ENCODE measurements at regions not wholly inside any gene's neighbourhood (a gene's known extent, or its start where the extent isn't known, plus 50 kb on each side); places are given as distances from the start of the nearest gene placed in this dataset.

GRCh38 chr3:150218236-150218635 lies 189.9 kb upstream of the TSC22D2 start:
- DNase-seq (ENCODE audit: low read depth), result no peak

- DNase-seq (ENCODE audit: low read depth), result no peak
These were observed 190.4 kb upstream of the TSC22D2 start for GRCh38 chr3:150217691-150218090.

DNA sequence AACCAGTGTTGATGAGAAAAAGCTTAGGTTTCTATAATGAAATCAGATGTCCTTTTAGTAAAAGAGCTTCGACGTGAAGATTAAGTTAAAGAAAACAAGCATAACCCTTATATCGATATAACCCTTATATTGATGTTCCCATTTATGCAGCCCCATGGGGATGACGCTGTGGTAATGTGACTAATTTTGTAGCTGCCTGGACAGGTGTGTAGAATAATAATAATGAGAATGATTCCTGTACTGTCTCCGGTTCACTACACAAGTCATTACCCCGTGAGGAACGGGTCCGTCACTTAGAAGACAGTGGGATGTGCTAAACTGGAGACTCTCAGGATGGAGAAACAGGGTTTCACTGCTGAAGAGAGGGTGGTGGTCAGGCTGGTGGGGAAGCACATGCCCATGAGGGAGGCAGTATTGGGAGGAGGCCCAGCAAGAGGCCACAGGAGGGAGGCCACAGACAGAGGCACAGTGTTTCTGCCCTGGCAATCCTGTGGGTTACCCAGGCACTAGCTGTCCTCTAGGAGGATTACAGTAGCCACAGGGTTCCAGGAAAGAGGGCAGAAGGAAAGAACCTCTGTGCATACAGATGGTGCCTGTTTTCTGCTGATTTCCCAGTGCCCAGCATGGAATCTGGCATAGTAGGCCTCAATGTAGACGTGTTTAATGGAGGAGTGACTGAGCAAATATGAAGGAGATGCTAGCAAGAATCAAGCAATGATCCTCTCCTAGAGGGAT lies 191.1 kb upstream of the TSC22D2 start:
- DNase-seq (ENCODE audit: low read depth), result no peak

DNA sequence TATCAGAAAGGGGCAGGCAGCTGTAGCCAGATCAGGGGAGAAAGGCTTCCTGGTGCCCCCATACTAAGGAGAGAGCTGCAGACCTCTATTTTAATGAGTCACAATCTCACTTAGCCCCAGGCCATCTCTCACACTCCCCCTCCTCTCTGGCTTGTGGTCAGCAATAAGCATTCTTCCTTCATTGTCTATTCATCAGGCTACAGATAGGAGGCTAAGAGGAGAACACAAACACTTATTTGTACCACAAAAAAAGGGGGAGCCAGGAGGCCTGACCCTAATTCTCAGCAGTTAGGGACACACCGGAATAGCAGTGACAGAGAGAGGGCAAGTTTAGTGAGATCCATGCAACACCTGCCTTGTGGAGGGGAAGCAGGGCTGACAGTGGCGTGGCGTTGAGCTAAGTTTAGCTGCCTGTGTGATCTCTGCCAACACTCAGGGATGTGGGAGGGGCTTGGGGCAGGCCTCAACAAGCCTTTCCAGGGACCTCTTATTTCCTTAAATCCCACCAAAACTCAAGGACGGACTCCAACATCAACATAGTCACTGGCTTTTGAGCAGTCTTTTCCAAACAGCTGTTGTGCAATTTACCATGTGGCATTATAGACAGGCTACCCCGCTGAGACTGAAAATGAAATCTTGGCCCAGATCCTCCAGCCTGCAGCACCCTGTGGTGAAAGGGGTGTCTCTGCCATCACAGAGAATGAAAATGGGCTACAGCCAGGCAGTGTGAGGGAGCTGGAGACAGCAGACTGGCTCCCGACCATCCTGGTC lies 191.9 kb upstream of the TSC22D2 start:
- DNase-seq (ENCODE audit: low read depth), result peak; percentile 94

GRCh38 chr3:150215616-150216015 lies 192.5 kb upstream of the TSC22D2 start:
- DNase-seq (ENCODE audit: low read depth), result peak; percentile 67

DNA sequence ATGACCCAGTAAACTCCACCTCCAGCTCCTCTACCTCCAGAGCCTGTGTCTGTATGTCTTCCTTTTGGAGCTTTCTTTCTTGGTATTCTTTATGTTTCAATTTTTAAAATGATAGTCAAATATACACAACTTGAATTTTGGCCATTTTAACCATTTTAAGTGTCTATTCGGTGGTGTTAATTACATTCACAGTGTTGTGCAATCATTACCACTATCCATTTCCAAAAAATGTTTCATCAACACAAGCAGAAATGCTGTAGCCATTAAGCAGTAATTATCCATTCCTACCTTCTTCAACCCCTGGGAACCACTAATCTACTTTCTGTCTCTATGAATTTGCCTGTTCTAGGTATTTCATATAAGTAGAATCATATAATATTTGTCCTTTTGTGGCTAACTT lies 194.5 kb upstream of the TSC22D2 start:
- DNase-seq (ENCODE audit: low read depth), result no peak

DNA sequence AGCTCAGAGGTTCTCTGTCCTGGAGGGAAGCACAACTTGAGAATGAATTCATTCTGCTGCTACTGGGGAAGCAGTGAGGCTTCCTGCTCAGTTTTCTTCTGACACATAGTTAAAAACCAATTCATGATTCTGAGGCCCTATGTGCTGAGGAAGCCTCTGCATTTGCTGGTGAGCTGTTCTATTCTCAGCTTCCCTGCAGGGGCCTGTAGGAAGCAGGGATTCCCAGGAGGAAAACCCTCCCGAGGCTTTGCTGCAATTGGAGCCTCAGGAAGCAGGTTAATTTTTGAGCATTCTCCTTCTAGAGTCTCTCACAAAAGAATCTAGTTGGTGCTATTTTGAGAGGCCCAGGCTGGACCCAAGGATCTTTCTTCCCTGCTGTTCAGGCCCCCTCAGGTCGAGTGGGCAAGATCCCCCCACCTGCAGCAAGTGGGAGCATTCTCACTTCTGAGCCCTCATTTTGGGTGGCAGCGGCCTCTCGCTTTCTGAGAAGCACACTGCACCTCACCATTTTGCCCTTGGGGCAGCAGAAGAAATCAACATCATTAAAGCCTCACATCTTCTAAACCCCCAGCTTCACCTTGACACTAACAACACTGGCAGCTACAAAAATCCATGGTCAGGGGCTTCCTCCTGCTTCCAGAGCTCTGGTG lies 197.5 kb upstream of the TSC22D2 start:
- no peak for DNase-seq (ENCODE audit: low read depth)

DNA sequence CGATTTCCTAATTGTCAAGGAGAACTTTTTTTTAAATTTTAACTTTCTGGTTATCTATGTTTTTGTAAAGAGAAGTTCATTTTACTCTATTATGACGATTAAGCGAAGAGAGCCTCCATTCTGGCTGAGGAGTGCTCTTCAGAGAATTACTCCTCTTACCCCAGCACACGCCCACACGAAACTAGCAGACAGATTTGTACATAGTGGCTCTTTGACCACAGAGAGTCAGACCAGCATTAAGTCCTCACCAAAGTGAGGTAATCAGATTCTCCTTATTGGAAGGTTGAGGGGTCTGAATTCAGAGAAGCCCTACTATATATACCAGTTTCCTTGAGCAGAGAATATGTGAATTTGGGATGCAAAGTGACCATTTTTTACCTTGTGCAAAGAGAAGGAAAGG lies 204.8 kb upstream of the TSC22D2 start:
- no peak for DNase-seq (ENCODE audit: low read depth)

DNA sequence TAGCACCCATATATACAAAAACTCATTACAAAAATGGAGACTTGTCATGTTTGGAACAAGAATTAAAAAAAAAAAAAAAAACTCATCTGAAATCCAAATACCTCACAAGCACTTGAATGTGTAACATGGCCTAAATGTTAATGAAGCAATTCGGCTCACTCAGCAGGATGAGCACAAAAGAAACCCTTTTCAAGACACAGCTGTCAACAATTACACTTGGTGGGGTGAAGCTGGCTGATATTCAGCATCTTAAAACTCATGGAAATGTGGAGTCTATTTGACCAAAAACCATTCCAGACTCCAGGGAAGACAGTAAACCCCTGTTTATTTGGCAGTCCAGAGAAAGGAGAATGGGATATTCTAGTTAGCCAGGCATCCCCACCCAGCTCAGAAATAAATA lies 205.4 kb upstream of the TSC22D2 start:
- no peak for DNase-seq (ENCODE audit: low read depth)

- DNase-seq (ENCODE audit: low read depth), result no peak
These were observed 213.1 kb upstream of the TSC22D2 start for GRCh38 chr3:150194957-150195356.

- no peak for DNase-seq (ENCODE audit: low read depth)
These were observed 213.6 kb upstream of the TSC22D2 start for GRCh38 chr3:150194513-150194912.

GRCh38 chr3:150184426-150185071 lies 213.9 kb upstream of the PFN2 start:
- DNase-seq (ENCODE audit: low read depth), result peak; percentile 27

GRCh38 chr3:150183678-150184425 lies 213.2 kb upstream of the PFN2 start:
- DNase-seq (ENCODE audit: low read depth), result peak; percentile 86

DNA sequence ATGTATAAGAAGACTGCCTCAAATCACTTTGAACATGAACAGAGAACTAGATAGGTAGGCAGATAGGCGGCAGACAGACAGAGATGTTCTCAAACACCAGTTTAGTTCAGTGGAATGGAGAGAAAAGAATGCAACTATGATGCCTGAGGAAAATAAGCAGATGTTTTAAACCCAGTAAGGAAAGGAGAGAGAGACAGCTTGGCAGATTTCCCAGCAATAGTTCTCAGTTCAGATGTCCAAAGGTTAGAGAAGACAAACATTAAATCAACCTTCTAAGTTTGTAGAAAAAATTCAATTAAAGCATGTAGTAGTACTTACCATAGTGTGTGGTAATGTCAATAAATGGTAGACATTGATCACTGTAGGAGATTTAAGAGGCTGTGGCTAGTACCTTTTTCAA lies 209.6 kb upstream of the PFN2 start:
- DNase-seq (ENCODE audit: low read depth), result peak; percentile 89

DNA sequence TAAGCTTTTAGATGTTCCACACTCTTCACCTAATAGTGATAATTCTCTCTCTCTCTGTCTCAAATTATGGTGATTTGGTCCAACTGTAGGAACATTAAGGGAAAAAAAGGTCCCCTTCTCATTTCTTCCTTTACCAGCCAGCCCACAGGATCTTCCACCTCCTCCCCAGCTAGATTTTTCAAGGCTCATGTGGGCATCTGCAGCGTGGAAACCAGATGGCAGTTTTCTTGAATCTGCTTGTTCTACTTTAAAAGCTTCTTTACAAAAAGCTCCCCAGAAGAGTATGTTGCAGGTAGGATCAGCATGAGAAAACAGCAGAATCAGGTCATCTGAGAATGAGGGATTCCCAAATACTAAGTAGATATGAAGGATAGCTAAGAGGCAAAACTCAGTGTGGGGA lies 208.6 kb upstream of the PFN2 start:
- no peak for DNase-seq (ENCODE audit: low read depth)

DNA sequence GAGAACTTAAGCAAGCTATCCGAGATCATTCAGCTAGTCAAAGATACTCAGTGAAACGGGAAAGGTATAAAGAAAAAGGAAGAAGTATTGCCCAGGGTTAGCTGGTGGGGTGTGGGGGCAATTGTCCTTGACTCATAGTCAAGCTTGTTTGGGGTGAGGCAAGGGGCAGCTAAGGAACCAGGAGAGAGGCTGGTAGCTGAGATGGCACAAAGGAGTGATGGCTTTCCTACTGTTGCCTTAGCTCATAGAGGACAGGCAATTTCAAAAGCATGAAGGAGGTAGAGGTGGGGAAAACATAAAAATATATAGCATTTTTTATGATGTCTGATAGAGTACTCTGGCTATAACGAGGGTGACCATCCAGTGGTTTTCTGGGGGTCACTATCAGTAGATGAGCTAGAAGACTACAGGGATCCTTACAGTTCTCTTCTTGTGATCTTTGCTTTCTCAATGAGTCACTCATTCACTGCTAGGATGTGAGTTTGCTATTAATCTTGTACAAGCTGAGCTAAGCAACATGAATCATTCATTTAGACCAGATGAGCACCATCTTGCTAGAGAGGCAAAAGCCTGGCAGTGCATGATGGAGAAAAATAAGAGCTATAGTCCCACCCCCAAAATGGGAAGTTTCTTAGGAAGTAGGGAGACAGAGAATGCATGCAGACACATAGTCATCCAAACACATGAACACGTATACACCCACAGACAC lies 207.1 kb upstream of the PFN2 start:
- peak; percentile 75 for DNase-seq (ENCODE audit: low read depth)

DNA sequence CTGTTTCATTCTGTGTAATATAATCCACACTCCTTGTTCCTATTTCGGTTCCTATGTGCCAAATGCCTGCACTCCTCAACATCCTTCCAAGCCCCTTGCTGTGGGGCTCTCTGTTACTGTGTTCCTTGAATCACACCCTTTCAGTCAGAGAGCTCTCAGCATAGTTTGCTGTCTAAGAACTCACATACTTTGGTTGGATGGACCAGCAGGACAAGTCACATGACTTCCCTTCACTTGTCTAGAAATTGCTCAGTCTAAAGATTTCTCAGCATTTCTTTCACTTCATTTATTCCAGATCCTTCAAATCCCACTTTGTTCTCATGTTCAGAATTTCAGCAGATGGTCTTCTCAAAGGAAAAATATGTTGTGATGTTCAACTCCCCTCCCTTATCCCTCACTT lies 203.5 kb upstream of the PFN2 start:
- DNase-seq (ENCODE audit: low read depth), result no peak

DNA sequence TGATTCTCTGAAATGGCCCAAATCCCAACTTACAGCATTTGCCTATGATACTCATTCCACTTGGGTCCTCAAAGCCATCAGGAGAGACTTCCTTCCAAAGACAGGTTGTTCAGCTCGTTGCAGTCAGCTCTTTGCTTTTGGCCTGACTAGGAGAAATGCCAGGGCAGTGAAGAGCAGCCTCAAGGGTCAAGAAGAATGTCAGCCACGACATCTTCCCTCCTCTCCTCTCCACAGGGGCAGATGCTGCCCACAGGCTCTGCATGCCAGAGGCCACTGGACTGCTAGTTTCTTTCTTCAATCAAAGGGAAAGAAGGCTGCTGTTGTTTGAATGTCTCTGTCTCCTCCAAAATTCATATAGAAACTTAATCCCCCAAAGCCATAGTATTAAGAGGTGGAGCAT lies 201.7 kb upstream of the PFN2 start:
- peak; percentile 12 for DNase-seq (ENCODE audit: low read depth)

DNA sequence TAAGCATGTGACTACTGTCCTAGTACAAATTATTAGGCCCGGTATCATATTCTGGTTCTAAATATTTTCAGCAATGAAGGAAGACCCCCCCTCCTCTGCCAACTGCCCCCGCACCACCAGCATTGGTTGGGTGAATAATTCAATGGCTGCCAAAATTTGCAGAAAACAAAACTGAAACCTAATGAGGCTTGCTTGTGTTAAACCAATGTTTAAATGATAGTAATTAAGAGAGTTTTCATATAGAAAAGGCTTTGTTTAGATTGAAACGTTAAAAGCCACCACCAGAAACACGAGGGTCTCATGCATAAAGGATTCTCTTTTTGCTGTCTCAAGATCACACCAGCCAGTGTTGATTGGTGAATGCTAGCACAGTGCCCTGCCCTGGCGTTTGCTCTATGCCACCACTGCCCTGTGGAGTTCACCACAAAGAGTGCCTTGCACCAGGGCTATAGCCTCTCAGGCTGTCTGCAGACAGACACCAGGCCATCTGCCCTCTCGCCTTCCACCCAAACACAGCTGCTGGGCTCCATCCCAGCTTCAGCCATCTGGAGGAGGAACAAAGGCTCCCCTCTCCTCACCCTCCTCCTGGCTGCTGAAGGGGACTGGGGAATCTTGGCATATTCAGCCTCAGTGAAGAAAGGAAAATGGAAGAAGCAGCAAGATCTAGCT lies 200.3 kb upstream of the PFN2 start:
- peak; percentile 53 for DNase-seq (ENCODE audit: low read depth)

GRCh38 chr3:150169330-150169940 lies 198.7 kb upstream of the PFN2 start:
- no peak for DNase-seq (ENCODE audit: low read depth)

Data from LHCN-M2 (cell line).